ENCODE measurements at regions not wholly inside any gene's neighbourhood (a gene's known extent, or its start where the extent isn't known, plus 50 kb on each side); places are given as distances from the start of the nearest gene placed in this dataset.

GRCh38 chr1:193472838-193473398, 286.5 kb upstream of the B3GALT2 start (continued):
- TF ChIP-seq, protein P1, sequence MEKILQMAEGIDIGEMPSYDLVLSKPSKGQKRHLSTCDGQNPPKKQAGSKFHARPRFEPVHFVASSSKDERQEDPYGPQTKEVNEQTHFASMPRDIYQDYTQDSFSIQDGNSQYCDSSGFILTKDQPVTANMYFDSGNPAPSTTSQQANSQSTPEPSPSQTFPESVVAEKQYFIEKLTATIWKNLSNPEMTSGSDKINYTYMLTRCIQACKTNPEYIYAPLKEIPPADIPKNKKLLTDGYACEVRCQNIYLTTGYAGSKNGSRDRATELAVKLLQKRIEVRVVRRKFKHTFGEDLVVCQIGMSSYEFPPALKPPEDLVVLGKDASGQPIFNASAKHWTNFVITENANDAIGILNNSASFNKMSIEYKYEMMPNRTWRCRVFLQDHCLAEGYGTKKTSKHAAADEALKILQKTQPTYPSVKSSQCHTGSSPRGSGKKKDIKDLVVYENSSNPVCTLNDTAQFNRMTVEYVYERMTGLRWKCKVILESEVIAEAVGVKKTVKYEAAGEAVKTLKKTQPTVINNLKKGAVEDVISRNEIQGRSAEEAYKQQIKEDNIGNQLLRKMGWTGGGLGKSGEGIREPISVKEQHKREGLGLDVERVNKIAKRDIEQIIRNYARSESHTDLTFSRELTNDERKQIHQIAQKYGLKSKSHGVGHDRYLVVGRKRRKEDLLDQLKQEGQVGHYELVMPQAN (IDR thresholded peaks at IDR 0.05; ENCODE audit: borderline replicate concordance) = no peak
- no peak for TF ChIP-seq ZNF764 (CRISPR knock-in tag; IDR thresholded peaks at IDR 0.05; ENCODE audit: low read depth)
- TF ChIP-seq HNRNPUL1 (IDR thresholded peaks at IDR 0.05; ENCODE audit: low read length) = no peak
- TF ChIP-seq RAD21 (CRISPR knock-in tag; conservative IDR thresholded peaks at IDR 0.05 in 1 of 2, IDR thresholded peaks at IDR 0.05 in 1 of 2) = no peak
- TF ChIP-seq U2AF2 (optimal IDR thresholded peaks at IDR 0.05; ENCODE audit: low read depth, low read length) = no peak
- TF ChIP-seq, protein P2, sequence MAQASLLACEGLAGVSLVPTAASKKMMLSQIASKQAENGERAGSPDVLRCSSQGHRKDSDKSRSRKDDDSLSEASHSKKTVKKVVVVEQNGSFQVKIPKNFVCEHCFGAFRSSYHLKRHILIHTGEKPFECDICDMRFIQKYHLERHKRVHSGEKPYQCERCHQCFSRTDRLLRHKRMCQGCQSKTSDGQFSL (CRISPR knock-in tag; IDR thresholded peaks at IDR 0.05) = no peak
- TF ChIP-seq, protein P2 (tag; IDR thresholded peaks at IDR 0.05) = no peak
- no peak for TF ChIP-seq GABPA (tag; conservative IDR thresholded peaks at IDR 0.05; ENCODE audit: low read depth)
- no peak for TF ChIP-seq STAT6 (CRISPR knock-in tag; IDR thresholded peaks at IDR 0.05)
- TF ChIP-seq BDP1 (IDR thresholded peaks at IDR 0.05; ENCODE audit: insufficient read depth, insufficient read length) = no peak
- TF ChIP-seq THRB (CRISPR knock-in tag; conservative IDR thresholded peaks at IDR 0.05) = no peak
- no peak for TF ChIP-seq BRF2 (IDR thresholded peaks at IDR 0.05; ENCODE audit: borderline replicate concordance, insufficient read depth, insufficient read length)

Data from K562 (cell line).